Activated CD8-positive, alpha-beta T cell treated with anti-CD3 and anti-CD28 coated beads, Interleukin-2, amount 10 ng/mL, durations not matched to agents 7 days and 5 days (primary cell): ENCODE measurements at regions not wholly inside any gene's neighbourhood (a gene's known extent, or its start where the extent isn't known, plus 50 kb on each side); places are given as distances from the start of the nearest gene placed in this dataset.

Experiments
- ATAC-seq: fragments of 150-1000 bp; cut with Tn5 transposase; one replicate; pipeline ENCODE4 v1.10.0; 2021; ENCODE audit warnings: moderate library complexity
- CTCF ChIA-PET: fragments of 350-600 bp; sonication (Branson Sonifier 250); formaldehyde crosslinking; loops from one replicate; lab custom pipeline; 2021; ENCODE audit warnings: antibody characterized with exemption; lab: Charles Lee
- POLR2A ChIA-PET: fragments of 350-600 bp; sonication (Branson Sonifier 250); formaldehyde crosslinking; loops from one replicate; lab custom pipeline; 2021; ENCODE audit warnings: antibody characterized with exemption; lab: Charles Lee
- DNase-seq: peaks from one replicate; pipeline ENCODE4 v3.0.0-alpha.2; 2020
- H3K27ac Mint-ChIP-seq: one replicate; pipeline ENCODE4 v1.8.0; 2021; ENCODE audit warnings: mild to moderate bottlenecking, mixed read lengths
- H3K27me3 Mint-ChIP-seq: one replicate; pipeline ENCODE4 v1.8.0; 2021; ENCODE audit warnings: low read depth, mixed read lengths
- H3K36me3 Mint-ChIP-seq: one replicate; pipeline ENCODE4 v1.8.0; 2021; ENCODE audit warnings: low read depth, mixed read lengths
- H3K4me1 Mint-ChIP-seq: one replicate; pipeline ENCODE4 v1.8.0; 2021; ENCODE audit warnings: low read depth, mixed read lengths
- H3K4me3 Mint-ChIP-seq: one replicate; pipeline ENCODE4 v1.8.0; 2021; ENCODE audit warnings: mild to moderate bottlenecking, mixed read lengths
- H3K9me3 Mint-ChIP-seq: one replicate; pipeline ENCODE4 v1.8.0; 2022; ENCODE audit warnings: mixed read lengths; ENCODE audit not compliant: insufficient read depth

DNA sequence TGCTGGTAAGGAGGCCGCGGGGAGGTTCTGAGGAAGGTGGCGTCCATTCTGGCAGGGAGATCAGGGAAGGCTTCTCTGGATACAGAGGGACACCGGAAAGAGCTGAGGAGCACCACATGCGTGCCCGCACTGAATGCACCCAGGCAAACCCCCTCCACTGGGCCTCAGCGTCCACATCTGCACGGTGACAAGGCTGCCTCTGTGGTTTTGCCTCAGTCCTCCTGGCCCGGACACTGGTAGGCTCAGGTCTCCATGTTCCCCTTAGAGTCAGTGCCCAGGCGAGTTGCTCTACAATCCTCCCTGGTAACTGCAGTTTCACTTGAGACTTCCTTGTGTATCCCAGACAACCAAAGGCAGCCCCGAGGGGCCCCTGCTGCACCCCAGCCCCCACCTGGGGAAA is 173.3 kb downstream of the MELK start:
- H3K4me3 Mint-ChIP-seq = no peak overlapping the region
- DNase-seq = no peak
- H3K9me3 Mint-ChIP-seq = no peaks in the 10 kb centered on the region
- CTCF ChIA-PET = no interaction called here
- H3K27ac Mint-ChIP-seq = no peak overlapping the region
- H3K4me1 Mint-ChIP-seq = no peaks in the 10 kb centered on the region
- ATAC-seq = no peak
- H3K36me3 Mint-ChIP-seq = no peaks in the 10 kb centered on the region
- POLR2A ChIA-PET = no interaction called here
- H3K27me3 Mint-ChIP-seq = peaks cover 17% of the 10 kb centered on the region

DNA sequence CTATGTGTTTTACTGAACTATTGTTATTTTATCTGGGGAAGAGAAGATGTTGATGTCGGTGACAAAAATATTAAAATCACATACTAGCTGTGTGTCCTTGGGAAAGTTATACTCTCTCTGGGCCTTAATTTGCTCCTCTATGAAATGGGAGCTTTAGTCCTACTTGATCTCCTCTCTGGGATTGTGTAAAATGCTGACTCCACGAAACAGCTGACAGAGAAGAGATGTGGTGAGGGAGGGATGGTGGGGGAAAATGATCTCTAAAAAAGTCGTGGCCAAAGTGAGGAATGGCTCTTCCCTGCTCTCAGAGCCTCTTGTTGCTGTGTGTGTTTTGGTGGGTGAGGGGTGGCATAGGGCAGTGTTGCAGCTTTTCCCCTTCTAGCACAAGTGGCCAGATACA is 173.7 kb downstream of the MELK start:
- POLR2A ChIA-PET = no interaction called here

DNA sequence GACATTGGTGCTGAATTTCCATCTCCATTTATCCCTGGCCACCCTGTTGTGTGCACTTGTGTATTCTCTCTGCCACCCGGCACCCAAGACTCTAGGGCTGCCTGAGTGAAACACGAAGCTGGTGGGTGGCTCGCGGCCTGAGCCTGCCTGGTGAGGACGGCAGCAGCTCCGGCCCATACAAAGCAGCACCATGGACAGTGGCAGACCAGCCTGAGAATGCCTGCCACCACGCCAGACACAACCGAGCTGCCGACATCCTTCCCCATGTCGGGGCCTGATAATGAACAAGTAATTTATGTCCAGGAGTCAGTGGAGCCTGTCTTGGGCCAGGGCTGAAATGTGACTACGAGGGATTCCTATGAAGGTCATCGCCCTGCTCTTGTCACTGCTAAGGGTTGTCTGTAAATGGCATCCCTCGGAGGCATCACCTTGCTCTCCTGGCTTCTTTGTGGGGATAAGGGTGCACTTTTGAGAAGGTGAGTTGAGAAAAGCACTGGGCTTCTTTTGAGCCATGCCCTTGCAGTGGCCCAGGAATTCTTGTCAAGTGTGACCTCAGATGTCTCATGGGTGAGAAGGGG is 175.7 kb downstream of the MELK start:
- ATAC-seq (no peak), DNase-seq (peak; percentile 64)
- Mint-ChIP-seq H3K4me3 (no peak overlapping the region), H3K36me3 (no peaks in the 10 kb centered on the region), H3K27ac (no peak overlapping the region), H3K9me3 (no peaks in the 10 kb centered on the region), H3K27me3 (peaks cover 15% of the 10 kb centered on the region), H3K4me1 (no peaks in the 10 kb centered on the region)
- ChIA-PET CTCF (no interaction called here), POLR2A (no interaction called here)

More for the DNA sequence above, 173.7 kb downstream of the MELK start:
- H3K4me1 Mint-ChIP-seq = no peaks in the 10 kb centered on the region
- H3K27me3 Mint-ChIP-seq = peaks cover 13% of the 10 kb centered on the region
- CTCF ChIA-PET = no interaction called here
- no peak overlapping the region for H3K4me3 Mint-ChIP-seq
- H3K36me3 Mint-ChIP-seq = no peaks in the 10 kb centered on the region
- H3K9me3 Mint-ChIP-seq = no peaks in the 10 kb centered on the region
- ATAC-seq (no peak), DNase-seq (no peak)
- H3K27ac Mint-ChIP-seq = no peak overlapping the region

DNA sequence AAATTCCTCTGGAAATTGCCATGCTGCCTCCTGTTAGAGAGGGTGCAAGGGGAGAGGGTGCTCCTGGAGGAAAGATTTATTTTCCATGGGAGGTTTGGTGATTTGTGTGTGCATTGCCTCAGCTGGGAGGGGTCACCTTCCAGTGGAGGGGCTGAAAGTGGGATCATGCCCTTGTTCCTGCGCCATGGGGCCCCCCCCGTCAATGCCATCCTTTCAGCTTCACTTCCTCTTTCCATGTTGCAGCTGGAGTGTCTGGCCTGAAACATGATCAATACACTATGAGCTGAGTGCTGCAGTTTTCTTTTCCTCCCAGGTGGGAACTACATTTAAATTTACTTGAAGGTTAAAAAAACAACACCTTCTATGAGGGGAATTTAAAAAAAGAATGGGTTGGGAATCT is 176.8 kb downstream of the MELK start:
- DNase-seq = no peak
- ChIA-PET CTCF (no interaction called here), POLR2A (no interaction called here)
- Mint-ChIP-seq H3K4me3 (no peak overlapping the region), H3K9me3 (no peaks in the 10 kb centered on the region), H3K36me3 (no peaks in the 10 kb centered on the region), H3K4me1 (no peaks in the 10 kb centered on the region), H3K27ac (no peak overlapping the region), H3K27me3 (peaks cover 19% of the 10 kb centered on the region)
- no peak for ATAC-seq

DNA sequence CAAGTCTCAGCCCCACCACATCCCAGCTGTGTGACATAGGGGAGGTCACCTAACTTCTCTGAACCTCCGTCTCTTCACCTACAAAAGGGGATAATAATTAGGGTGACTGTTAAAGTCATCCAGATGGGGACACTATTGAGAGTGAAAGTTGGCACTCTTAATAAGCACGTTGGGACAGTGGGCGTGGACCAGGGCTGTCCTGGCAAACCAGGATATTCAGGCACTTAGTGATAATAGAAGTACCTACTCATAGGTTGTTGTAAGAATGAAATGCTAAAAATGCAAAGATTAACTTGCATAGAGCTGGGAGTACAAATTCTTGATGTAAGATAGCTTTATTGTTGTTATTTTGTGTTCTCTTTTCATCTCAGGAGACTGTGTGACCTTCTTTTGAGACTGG is 177.9 kb downstream of the MELK start:
- ChIA-PET POLR2A (no interaction called here), CTCF (no interaction called here)
- no peak overlapping the region for H3K4me3 Mint-ChIP-seq
- ATAC-seq = no peak
- H3K4me1 Mint-ChIP-seq = no peaks in the 10 kb centered on the region
- no peak overlapping the region for H3K27ac Mint-ChIP-seq
- no peaks in the 10 kb centered on the region for H3K36me3 Mint-ChIP-seq
- DNase-seq = no peak
- no peaks in the 10 kb centered on the region for H3K9me3 Mint-ChIP-seq
- H3K27me3 Mint-ChIP-seq = peaks cover 27% of the 10 kb centered on the region

DNA sequence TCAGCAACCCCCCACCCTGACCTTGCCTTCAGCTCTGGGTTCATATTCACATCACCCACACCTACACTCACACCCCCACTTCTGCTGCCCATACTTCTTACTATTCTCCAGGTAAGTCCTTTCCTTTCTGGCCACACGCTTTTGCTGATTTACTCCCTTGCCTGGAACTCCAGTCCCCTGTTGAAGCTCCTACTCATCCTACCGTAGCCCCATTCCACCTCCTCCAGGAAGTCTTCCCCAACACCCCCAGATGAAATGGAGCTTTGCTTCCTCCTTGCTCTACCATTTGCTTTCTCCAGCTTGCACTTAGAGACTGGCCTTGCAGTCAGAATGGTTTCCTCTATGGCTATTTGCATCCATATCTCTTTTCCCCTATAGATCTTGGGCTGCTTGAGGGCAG is 182.3 kb downstream of the MELK start:
- ChIA-PET CTCF (no interaction called here), POLR2A (no interaction called here)
- Mint-ChIP-seq H3K4me1 (no peaks in the 10 kb centered on the region), H3K4me3 (no peak overlapping the region), H3K27me3 (peaks cover 33% of the 10 kb centered on the region), H3K9me3 (no peaks in the 10 kb centered on the region), H3K27ac (no peak overlapping the region), H3K36me3 (no peaks in the 10 kb centered on the region)
- no peak for ATAC-seq
- DNase-seq = no peak

DNA sequence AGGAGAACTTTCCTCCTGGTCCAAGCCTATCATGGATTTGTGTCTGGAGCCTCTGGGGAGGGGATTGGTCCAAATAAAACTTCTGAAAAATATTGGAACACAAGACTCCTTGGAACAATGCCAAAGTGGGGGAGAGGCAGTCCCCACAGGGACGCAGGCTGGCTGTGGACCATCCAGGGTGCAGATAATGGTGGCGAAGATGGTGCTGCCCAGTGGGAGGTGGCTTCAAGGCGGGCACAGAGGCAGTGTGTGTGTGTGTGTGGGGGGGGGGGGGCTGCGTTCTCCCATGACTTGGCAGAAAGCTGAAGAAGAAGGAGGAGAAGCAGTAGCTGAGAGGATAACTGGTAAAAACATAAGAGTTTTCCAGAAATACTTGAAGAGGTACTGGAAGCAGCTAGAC is 186.4 kb downstream of the MELK start:
- H3K27me3 Mint-ChIP-seq = peaks cover 23% of the 10 kb centered on the region
- ChIA-PET POLR2A (no interaction called here), CTCF (no interaction called here)
- H3K4me1 Mint-ChIP-seq = no peaks in the 10 kb centered on the region
- no peak overlapping the region for H3K27ac Mint-ChIP-seq
- DNase-seq = no peak
- no peaks in the 10 kb centered on the region for H3K36me3 Mint-ChIP-seq
- H3K4me3 Mint-ChIP-seq = no peak overlapping the region
- ATAC-seq = no peak
- H3K9me3 Mint-ChIP-seq = no peaks in the 10 kb centered on the region

DNA sequence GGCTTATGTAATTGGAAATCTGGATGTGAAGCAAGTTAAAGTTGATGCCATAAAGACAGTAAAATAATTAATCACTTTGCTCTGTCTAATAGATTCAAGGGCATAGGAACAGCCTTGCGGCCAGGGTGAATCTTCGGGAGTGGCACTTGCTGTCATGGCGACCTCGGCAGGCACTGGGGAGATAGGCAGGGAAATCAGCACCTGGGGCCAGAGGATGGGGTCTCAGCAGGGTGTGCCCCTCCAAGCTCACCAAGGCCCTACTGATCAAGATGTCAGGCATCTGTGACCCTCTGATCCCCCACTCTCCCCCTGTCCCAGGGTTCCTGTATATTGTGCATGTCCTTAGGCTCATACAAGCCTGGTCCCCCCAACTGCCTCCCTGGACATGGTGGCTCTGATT is 187.3 kb downstream of the MELK start:
- Mint-ChIP-seq H3K36me3 (no peaks in the 10 kb centered on the region), H3K27me3 (peaks cover 17% of the 10 kb centered on the region), H3K4me1 (no peaks in the 10 kb centered on the region), H3K27ac (no peak overlapping the region), H3K4me3 (no peak overlapping the region), H3K9me3 (no peaks in the 10 kb centered on the region)
- ChIA-PET POLR2A (no interaction called here), CTCF (no interaction called here)
- ATAC-seq (no peak), DNase-seq (no peak)

DNA sequence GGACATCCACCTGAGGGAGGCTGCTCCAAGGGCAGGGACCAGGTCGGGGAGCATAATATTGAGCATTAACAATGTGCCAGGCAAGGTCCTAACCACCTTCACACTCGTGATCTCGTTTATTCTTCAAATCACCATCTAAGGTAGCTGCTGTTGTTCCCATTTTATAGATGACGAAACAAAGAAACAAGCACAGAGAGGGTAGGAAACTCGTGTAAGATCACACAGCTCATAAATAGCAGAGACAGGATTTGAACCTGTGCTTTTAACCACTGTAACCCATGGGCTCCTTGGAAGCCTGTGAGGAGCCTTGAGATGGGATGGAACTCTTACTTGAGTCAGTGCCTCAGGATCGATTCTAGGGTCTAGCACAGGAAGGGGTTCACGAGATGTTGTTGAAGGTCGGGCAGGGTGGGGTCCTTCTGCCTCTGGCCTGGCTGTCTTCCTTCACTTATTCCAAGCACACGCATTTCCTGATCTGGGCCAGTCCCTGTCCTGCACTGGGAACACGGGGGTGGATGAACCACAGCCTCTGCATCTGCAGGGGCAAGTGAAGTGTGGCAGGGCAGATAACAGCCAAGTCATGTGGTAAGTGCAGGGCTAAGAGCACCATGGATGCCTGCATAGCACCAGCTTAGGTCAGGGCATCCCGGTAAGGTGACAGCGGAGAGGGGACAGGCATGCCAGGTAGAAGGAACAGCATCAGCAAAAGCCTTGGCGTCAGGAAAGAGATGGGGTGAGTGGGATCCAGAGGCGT is 188.1 kb downstream of the MELK start:
- H3K4me1 Mint-ChIP-seq = no peaks in the 10 kb centered on the region
- CTCF ChIA-PET = no interaction called here
- no peaks in the 10 kb centered on the region for H3K9me3 Mint-ChIP-seq
- peaks cover 11% of the 10 kb centered on the region for H3K27me3 Mint-ChIP-seq
- POLR2A ChIA-PET = no interaction called here
- no peaks in the 10 kb centered on the region for H3K36me3 Mint-ChIP-seq
- H3K4me3 Mint-ChIP-seq = no peak overlapping the region
- ATAC-seq (no peak), DNase-seq (no peak)
- H3K27ac Mint-ChIP-seq = no peak overlapping the region

DNA sequence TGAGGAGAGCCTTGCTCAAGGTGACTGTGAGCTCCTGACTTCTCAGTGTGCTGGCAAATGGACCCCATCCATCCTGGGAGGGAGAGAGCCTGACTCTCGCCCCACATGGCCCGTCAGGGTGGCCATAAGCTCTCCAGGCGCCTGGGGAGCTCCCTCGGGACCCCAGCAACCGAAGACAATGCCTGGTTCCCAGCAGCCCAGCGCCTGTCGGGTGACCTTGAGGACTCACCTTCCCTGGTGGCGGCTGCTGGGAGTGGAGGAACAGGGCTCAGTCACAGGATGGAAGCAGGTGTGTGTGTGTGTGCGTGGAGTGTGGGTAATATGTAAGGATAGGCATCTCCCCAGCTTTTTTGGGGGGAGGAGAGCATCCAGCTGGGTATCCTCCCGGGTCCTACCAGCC is 190.3 kb downstream of the MELK start:
- Mint-ChIP-seq H3K4me3 (no peak overlapping the region), H3K27me3 (peaks cover 20% of the 10 kb centered on the region), H3K36me3 (no peaks in the 10 kb centered on the region), H3K4me1 (peaks cover 4% of the 10 kb centered on the region), H3K27ac (no peak overlapping the region), H3K9me3 (no peaks in the 10 kb centered on the region)
- DNase-seq (no peak), ATAC-seq (no peak)
- CTCF ChIA-PET = no interaction called here
- POLR2A ChIA-PET = no interaction called here

DNA sequence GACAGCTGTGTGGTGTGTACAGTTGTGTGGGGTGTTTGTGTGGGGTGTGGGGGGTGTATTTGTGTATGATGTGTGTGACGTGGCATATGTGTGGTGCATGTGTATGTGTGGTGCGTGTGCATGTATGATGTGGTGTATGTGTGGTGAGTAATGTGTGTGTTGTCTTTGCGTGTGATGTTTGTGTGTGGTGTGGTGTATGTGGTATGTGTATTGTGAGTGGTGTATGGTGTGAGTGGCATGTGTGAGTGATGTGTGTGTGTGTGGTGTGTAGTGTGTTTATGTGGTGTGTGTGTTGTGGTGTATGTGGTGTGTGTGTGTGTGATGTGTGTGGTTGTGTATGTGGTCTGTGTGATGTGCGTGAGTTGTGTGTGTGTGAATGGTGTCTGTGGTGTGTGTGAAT is 191.1 kb downstream of the MELK start:
- no peak overlapping the region for H3K27ac Mint-ChIP-seq
- no peaks in the 10 kb centered on the region for H3K9me3 Mint-ChIP-seq
- ATAC-seq (no peak), DNase-seq (no peak)
- ChIA-PET POLR2A (no interaction called here), CTCF (no interaction called here)
- peaks cover 4% of the 10 kb centered on the region for H3K4me1 Mint-ChIP-seq
- no peaks in the 10 kb centered on the region for H3K36me3 Mint-ChIP-seq
- no peak overlapping the region for H3K4me3 Mint-ChIP-seq
- peaks cover 22% of the 10 kb centered on the region for H3K27me3 Mint-ChIP-seq

DNA sequence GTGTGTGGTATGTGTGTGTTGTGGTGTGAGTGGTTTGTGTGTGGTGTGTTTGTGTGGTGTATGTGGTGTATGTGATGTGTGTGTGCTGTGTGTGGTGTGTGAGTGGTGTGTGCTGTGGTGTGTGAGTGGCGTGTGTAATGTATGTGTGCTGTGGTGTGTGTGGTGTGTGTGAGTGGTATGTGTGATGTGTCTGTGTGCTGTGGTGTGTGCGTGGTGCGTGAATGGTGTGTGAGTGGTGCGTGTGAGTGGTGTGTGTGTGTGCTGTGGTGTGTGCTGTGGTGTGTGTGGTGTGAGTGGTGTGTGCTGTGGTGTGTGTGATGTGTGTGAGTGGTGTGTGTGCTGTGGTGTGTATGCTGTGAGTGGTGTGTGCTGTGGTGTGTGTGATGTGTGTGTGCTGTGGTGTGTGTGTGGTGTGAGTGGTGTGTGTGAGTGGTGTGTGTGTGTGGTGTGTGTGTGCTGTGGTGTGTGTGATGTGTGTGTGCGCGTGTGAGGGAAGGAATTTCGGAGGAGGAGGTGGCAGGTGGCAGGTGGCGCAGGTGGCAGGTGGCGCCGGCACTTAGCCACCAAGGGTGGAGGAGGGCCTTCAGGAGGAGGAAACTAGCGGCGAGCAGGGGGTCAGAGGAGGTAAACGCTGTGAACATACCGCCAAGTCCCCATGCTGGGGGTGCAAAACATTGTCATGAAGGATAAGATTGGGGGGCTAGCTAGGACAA is 191.8 kb downstream of the MELK start:
- ChIA-PET POLR2A (no interaction called here), CTCF (interaction anchor here (0.7 kb wide), 1 partner anchor 17 kb away, joined by 3 read pairs; no protein-coding TSS in a partner anchor)
- no peaks in the 10 kb centered on the region for H3K9me3 Mint-ChIP-seq
- no peaks in the 10 kb centered on the region for H3K36me3 Mint-ChIP-seq
- ATAC-seq = no peak
- peaks cover 24% of the 10 kb centered on the region for H3K27me3 Mint-ChIP-seq
- peaks cover 4% of the 10 kb centered on the region for H3K4me1 Mint-ChIP-seq
- H3K4me3 Mint-ChIP-seq = no peak overlapping the region
- no peak overlapping the region for H3K27ac Mint-ChIP-seq
- DNase-seq = no peak
